LNCaP clone FGC (cell line): ENCODE measurements at regions not wholly inside any gene's neighbourhood (a gene's known extent, or its start where the extent isn't known, plus 50 kb on each side); places are given as distances from the start of the nearest gene placed in this dataset.

Experiments
- DNase-seq: peaks from one replicate; pipeline ENCODE4 v3.0.0-alpha.2; 2011; ENCODE audit warnings: low read depth
- H3K4me3 ChIP-seq: 2 replicates; pipeline ENCODE4 v1.5.1; 2011; ENCODE audit warnings: mild to moderate bottlenecking, low read depth, low read length, control low read depth
- TF ChIP-seq, protein P1 (sequence below): IDR thresholded peaks from 2 replicates; pipeline ENCODE4 v1.5.1; 2012; ENCODE audit warnings: mild to moderate bottlenecking; ENCODE audit not compliant: control insufficient read depth, insufficient read depth; ENCODE audit errors: extremely low read depth

DNA sequence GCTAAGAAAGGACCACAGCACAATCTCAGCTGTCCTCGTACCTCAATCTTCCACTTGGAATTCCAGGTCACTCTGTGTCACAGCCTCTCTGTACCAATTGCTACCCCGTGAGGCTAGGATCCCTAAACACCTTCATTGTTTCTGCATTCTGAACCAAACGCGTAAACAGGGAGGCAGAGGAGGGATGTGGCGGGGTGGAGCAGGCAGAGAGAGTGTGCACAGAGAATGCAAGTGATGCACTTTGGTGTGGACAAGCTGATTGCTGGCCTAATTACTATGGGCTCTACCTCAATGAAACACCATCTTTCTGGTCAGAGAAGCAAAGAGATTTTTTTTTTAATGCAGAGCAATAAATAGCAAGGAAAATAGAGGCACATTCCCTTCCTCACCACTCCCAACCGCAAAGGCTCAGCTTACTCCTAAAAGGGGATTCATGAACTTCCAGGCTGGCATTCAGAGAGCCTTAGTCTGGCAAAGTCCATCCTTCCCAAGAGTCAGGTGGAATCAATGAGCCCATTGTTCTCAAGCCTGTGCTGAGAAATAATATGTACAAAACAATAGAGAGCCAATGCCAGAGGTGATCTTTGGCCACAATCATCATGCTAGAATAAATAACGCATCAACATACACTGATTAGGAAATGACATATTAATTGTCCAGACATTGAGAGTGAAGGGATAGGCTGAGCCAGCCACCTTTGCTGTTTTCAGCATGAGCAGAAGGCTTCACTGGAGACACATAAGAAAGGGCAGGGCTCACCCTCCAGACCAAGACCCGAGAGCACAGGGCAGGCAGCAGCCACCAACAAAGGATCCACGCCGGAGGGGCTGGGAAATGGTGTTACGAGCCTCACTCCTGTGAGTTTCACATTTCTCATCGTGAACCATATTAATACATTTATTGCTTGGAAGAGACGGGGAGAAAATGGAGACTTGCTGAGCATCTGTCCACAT lies 278.8 kb downstream of the ENC1 start:
- DNase-seq = no peak
- H3K4me3 ChIP-seq = no peak overlapping the region
- TF ChIP-seq, protein P1, sequence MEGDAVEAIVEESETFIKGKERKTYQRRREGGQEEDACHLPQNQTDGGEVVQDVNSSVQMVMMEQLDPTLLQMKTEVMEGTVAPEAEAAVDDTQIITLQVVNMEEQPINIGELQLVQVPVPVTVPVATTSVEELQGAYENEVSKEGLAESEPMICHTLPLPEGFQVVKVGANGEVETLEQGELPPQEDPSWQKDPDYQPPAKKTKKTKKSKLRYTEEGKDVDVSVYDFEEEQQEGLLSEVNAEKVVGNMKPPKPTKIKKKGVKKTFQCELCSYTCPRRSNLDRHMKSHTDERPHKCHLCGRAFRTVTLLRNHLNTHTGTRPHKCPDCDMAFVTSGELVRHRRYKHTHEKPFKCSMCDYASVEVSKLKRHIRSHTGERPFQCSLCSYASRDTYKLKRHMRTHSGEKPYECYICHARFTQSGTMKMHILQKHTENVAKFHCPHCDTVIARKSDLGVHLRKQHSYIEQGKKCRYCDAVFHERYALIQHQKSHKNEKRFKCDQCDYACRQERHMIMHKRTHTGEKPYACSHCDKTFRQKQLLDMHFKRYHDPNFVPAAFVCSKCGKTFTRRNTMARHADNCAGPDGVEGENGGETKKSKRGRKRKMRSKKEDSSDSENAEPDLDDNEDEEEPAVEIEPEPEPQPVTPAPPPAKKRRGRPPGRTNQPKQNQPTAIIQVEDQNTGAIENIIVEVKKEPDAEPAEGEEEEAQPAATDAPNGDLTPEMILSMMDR = no peak

DNA sequence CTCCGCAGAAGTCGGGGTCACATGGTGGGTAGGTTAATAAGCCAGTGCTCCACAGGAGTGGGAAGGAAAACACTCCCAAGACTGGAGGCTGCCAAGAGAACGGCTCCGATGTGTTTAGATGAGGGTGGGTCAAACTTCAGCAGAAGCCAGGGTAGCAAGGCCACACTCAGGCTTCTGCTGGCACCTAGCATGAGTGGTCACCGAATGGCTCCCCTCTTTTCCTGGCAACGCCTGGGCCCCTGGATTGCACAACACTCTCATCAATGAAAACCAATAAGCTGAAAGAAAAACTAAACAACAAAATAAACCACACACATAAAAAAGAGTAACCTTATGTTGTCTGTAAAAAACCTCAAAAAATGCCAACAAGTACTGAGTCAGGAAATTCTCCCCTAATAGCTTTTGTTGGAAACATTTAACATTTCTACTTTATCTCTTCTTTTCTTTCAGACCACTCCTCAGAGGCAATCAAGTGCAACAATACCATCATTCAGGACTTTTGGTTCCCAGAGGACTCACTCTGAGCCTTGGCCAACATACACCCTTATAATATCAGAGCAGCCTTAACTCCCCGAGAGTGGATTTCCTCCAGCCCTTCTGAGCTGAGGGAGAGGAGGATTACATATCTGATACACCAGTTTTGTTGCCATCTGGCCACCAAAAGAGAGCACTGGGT lies 279.9 kb downstream of the ENC1 start:
- TF ChIP-seq, protein P1 = no peak
- H3K4me3 ChIP-seq = no peak overlapping the region
- DNase-seq = no peak

DNA sequence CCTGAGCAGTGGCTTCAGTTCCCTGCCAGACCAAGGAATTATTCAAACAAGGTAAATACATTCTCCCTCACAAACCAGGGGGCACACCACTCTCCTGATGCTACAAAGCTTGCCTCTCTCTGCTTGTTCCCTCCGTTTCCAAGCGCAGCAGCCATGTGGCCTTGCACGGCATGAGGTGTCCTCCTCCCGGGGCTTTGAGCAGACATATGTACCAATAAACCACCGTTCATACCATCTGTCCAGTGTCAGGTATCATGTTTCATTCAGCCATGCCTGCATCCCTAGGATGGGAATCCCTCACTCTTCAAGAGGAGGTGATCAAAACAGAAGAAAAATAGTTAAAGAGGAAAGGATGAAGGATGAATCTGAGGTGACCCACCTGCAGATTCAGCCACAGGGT lies 282.7 kb downstream of the ENC1 start:
- H3K4me3 ChIP-seq = no peak overlapping the region
- no peak for DNase-seq
- TF ChIP-seq, protein P1 = no peak

DNA sequence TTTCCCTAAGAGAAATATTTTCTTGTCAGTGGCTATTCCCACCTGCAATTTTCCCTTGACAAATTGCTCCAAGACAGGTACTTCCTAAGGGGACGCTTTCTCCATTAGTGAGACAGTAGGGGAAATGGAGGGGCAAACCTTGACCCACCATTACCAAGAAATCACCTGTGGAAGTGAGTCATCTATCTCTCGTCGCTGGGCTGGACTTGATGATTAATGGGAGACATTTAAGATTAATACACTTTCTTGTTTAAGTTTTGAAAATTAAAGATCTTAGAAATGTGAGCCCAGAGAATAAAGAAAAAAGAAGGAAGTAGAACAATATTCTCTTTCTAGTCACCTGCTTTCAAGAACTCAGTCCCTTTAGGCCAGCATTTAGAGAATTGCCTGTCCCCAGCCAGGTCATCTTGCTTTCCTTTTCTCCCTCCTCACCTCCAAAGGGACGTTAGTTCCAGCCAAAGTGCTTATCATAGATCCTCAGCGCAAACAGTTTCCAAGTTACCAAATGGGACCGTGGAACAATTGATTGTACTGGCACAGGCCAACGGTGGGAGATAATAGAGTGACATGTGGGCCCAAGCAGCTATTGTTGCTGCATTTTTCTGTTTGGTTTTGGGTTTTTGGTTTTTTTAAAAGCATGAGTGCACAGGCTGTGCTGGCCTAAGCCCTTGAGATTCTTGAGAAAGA lies 284.4 kb downstream of the ENC1 start:
- no peak for DNase-seq
- TF ChIP-seq, protein P1 = no peak

DNA sequence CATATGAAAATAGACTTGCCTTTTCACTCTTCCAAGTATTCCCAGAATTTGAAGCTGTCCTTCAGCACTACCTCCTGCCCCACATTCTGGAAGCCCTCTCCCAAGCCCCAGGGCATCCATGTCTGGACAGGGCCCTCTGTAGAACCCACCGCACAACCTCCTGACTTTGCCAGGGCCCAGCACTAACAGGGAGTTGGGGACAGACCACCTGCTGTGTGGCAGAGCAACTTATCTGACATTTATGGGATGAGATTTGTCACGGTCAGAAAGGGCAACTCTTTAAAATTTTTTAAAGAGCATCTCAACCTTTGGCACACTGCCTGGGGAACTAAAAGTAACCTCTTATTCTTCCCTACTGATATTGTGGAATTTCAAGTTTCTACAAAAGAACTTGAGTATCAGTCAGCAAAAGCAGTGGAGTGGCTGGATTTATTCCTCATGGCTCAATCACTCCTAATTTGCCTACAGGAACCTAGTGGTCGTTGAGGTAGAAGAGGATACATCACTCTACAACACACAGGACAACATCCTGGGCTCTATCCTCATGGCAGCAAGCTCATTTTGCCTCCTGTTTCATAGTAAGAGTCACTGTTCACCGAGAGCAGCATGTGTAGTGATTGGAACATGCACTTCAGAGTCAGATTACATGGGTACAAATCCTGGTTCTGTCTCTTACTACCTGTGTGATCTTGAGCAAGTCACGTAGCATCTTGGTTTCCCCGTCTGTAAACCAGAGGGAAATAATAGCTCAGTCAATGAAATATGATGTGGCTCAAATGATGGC lies 285.3 kb downstream of the ENC1 start:
- TF ChIP-seq, protein P1 = no peak
- no peak overlapping the region for H3K4me3 ChIP-seq
- no peak for DNase-seq

More for the DNA sequence above, 284.4 kb downstream of the ENC1 start:
- no peak overlapping the region for H3K4me3 ChIP-seq

DNA sequence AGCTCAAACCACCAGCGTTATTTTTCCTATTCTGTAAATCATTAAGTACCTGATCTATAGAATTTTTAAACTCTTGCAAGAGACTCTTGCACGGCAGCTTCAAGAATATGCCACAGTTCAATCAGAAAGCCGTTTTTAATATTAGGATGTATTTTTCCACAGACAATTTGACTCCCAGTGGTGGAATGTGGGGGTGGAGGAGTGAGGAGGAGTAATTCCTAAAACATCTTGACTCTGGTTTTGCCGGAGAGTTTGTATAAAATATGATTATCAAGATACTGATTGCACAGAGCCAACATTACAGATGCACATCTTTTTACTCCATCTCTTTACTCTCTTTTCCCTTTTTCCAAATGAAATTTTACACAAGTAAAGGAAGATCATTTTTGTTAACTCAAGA lies 288.3 kb downstream of the ENC1 start:
- TF ChIP-seq, protein P1 = no peak

More for the DNA sequence above, 288.3 kb downstream of the ENC1 start:
- no peak for DNase-seq
- no peak overlapping the region for H3K4me3 ChIP-seq
